Stomach (tissue), 4 donors: ENCODE measurements at regions not wholly inside any gene's neighbourhood (a gene's known extent, or its start where the extent isn't known, plus 50 kb on each side); places are given as distances from the start of the nearest gene placed in this dataset.

Experiments used
- POLR2A ChIP-seq, 4 donors: fragments of 450-650 bp; IDR thresholded peaks; one replicate each; pipeline ENCODE4 v1.6.1; 2016; ENCODE audit warnings: antibody characterized with exemption in 4 of 4, control low read depth in 2 of 4, mild to moderate bottlenecking in 1 of 4, moderate library complexity in 1 of 4
- TF ChIP-seq, protein P1 (sequence below), 7 experiments: fragments of 450-650 bp in 4 of 7; fragments of 200-600 bp in 3 of 7; sonication (generic) in 3 of 7; IDR thresholded peaks; one replicate each; pipeline ENCODE4 v1.5.1; 2016 to 2019; ENCODE audit warnings: antibody characterized with exemption in 7 of 7, control low read depth in 2 of 7, mild to moderate bottlenecking in 1 of 7

DNA sequence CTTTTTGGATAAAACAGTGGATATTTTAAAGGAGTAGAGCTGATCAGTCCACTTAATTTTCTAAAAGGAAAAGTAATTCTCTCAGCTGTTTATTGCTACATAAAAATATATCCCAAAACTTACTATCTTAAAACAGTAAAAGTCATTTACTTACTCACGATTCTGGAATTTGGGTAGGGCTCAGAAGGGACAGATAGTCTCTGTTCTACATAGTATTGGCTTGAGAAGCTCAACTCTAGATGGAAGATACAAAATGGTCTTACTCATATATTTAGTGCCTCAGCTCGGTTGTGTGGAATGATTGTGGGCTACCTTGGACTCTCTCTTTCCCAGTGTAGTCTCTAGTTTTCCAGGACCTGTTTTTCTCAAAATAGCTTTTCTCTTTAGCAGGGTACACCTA, 691.5 kb upstream of the POU3F4 start:
- TF ChIP-seq, protein P1, sequence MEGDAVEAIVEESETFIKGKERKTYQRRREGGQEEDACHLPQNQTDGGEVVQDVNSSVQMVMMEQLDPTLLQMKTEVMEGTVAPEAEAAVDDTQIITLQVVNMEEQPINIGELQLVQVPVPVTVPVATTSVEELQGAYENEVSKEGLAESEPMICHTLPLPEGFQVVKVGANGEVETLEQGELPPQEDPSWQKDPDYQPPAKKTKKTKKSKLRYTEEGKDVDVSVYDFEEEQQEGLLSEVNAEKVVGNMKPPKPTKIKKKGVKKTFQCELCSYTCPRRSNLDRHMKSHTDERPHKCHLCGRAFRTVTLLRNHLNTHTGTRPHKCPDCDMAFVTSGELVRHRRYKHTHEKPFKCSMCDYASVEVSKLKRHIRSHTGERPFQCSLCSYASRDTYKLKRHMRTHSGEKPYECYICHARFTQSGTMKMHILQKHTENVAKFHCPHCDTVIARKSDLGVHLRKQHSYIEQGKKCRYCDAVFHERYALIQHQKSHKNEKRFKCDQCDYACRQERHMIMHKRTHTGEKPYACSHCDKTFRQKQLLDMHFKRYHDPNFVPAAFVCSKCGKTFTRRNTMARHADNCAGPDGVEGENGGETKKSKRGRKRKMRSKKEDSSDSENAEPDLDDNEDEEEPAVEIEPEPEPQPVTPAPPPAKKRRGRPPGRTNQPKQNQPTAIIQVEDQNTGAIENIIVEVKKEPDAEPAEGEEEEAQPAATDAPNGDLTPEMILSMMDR (IDR thresholded peaks at IDR 0.05) = no peak
- no peak for TF ChIP-seq POLR2A (IDR thresholded peaks at IDR 0.05)
